WTC11 (cell line): ENCODE measurements at regions not wholly inside any gene's neighbourhood (a gene's known extent, or its start where the extent isn't known, plus 50 kb on each side); places are given as distances from the start of the nearest gene placed in this dataset.

Experiments
- ATAC-seq: fragments of 200-7000 bp; cut with Tn5 transposase; 2 replicates; pipeline ENCODE4 v1.10.0; 2021; ENCODE audit warnings: mild to moderate bottlenecking, moderate library complexity
- CTCF ChIA-PET: fragments of 300-600 bp; sonication (Branson Sonifier 250); formaldehyde crosslinking; loops from one replicate; lab custom pipeline; 2021; ENCODE audit warnings: antibody characterized with exemption; lab: Charles Lee
- POLR2A ChIA-PET: fragments of 350-600 bp; sonication (Branson Sonifier 250); formaldehyde crosslinking; loops from one replicate; lab custom pipeline; 2021; ENCODE audit warnings: antibody characterized with exemption; lab: Charles Lee
- DNase-seq: peaks from one replicate; pipeline ENCODE4 v3.0.0; 2021; ENCODE audit warnings: low spot score
- H3K27ac Mint-ChIP-seq: 2 replicates; pipeline ENCODE4 v1.8.0; 2021; ENCODE audit warnings: mixed read lengths
- H3K27me3 Mint-ChIP-seq: 2 replicates; pipeline ENCODE4 v1.8.0; 2021; ENCODE audit warnings: low read depth, mild to moderate bottlenecking, moderate library complexity, mixed read lengths
- H3K36me3 Mint-ChIP-seq: 2 replicates; pipeline ENCODE4 v1.8.0; 2021; ENCODE audit warnings: mixed read lengths
- H3K4me1 Mint-ChIP-seq: 2 replicates; pipeline ENCODE4 v1.8.0; 2022; ENCODE audit warnings: mixed read lengths
- H3K4me3 Mint-ChIP-seq: 2 replicates; pipeline ENCODE4 v1.8.0; 2021; ENCODE audit warnings: mild to moderate bottlenecking, moderate library complexity, mixed read lengths
- H3K9me3 Mint-ChIP-seq: 2 replicates; pipeline ENCODE4 v1.8.0; 2021; ENCODE audit warnings: mixed read lengths
- ATF1 ChIP-seq: sonication (generic); formaldehyde crosslinking; IDR thresholded peaks from 2 replicates; pipeline ENCODE4 v1.8.1; 2023; ENCODE audit warnings: mild to moderate bottlenecking, moderate library complexity, missing genetic modification reagents
- EMX1 ChIP-seq: fragments of 250-450 bp; sonication (Bioruptor Pico); IDR thresholded peaks from 2 replicates; pipeline ENCODE4 v1.8.0; 2021; ENCODE audit warnings: mild to moderate bottlenecking
- ESRRA ChIP-seq: sonication (generic); formaldehyde crosslinking; IDR thresholded peaks from 2 replicates; pipeline ENCODE4 v1.8.1; 2022; ENCODE audit warnings: mild to moderate bottlenecking, missing genetic modification reagents, borderline replicate concordance
- ETV6 ChIP-seq: sonication (generic); formaldehyde crosslinking; IDR thresholded peaks from 2 replicates; pipeline ENCODE4 v1.8.1; 2022; ENCODE audit warnings: mild to moderate bottlenecking, missing genetic modification reagents
- JUN ChIP-seq: sonication (generic); formaldehyde crosslinking; IDR thresholded peaks from 2 replicates; pipeline ENCODE4 v1.8.0; 2023; ENCODE audit warnings: mild to moderate bottlenecking, missing genetic modification reagents
- MAX ChIP-seq: sonication (generic); formaldehyde crosslinking; IDR thresholded peaks from 2 replicates; pipeline ENCODE4 v1.8.0; 2022; ENCODE audit warnings: mild to moderate bottlenecking, missing genetic modification reagents
- NFE2L1 ChIP-seq: sonication (generic); formaldehyde crosslinking; IDR thresholded peaks from 2 replicates; pipeline ENCODE4 v1.8.1; 2023; ENCODE audit warnings: missing genetic modification reagents
- NR1H2 ChIP-seq: sonication (generic); formaldehyde crosslinking; IDR thresholded peaks from 2 replicates; pipeline ENCODE4 v1.9.0; 2021; ENCODE audit warnings: mild to moderate bottlenecking, moderate library complexity, missing genetic modification reagents
- NR3C1 ChIP-seq: sonication (generic); formaldehyde crosslinking; conservative IDR thresholded peaks from 2 replicates; pipeline ENCODE4 v1.8.1; 2023; ENCODE audit warnings: low read depth, mild to moderate bottlenecking, missing genetic modification reagents
- OVOL2 ChIP-seq: fragments of 250-450 bp; sonication (Bioruptor Pico); IDR thresholded peaks from 2 replicates; pipeline ENCODE4 v1.9.0; 2021; ENCODE audit warnings: mild to moderate bottlenecking, borderline replicate concordance
- PREB ChIP-seq: sonication (generic); formaldehyde crosslinking; IDR thresholded peaks from 2 replicates; pipeline ENCODE4 v1.8.1; 2022; ENCODE audit warnings: mild to moderate bottlenecking, missing genetic modification reagents, moderate library complexity, borderline replicate concordance
- RORB ChIP-seq: fragments of 250-450 bp; sonication (Bioruptor Pico); IDR thresholded peaks from 2 replicates; pipeline ENCODE4 v1.9.0; 2021; ENCODE audit warnings: mild to moderate bottlenecking
- SMAD4 ChIP-seq: sonication (generic); formaldehyde crosslinking; IDR thresholded peaks from 2 replicates; pipeline ENCODE4 v1.8.0; 2022; ENCODE audit warnings: mild to moderate bottlenecking, missing genetic modification reagents
- TCF7 ChIP-seq: sonication (generic); formaldehyde crosslinking; IDR thresholded peaks from 2 replicates; pipeline ENCODE4 v1.8.0; 2022; ENCODE audit warnings: mild to moderate bottlenecking, low read depth, missing genetic modification reagents, moderate library complexity
- TEAD1 ChIP-seq: sonication (generic); formaldehyde crosslinking; IDR thresholded peaks from 2 replicates; pipeline ENCODE4 v1.8.0; 2022; ENCODE audit warnings: mild to moderate bottlenecking, missing genetic modification reagents
- TEAD4 ChIP-seq: sonication (generic); formaldehyde crosslinking; IDR thresholded peaks from 2 replicates; pipeline ENCODE4 v1.8.0; 2022; ENCODE audit warnings: mild to moderate bottlenecking, missing genetic modification reagents
- ZBTB21 ChIP-seq: sonication (generic); formaldehyde crosslinking; IDR thresholded peaks from 2 replicates; pipeline ENCODE4 v1.8.1; 2023; ENCODE audit warnings: mild to moderate bottlenecking, missing genetic modification reagents, borderline replicate concordance
- ZNF138 ChIP-seq: sonication (generic); formaldehyde crosslinking; conservative IDR thresholded peaks from 2 replicates; pipeline ENCODE4 v1.8.1; 2022; ENCODE audit warnings: mild to moderate bottlenecking, moderate library complexity, missing genetic modification reagents
- ZNF232 ChIP-seq: sonication (generic); formaldehyde crosslinking; IDR thresholded peaks from 2 replicates; pipeline ENCODE4 v1.8.0; 2022; ENCODE audit warnings: mild to moderate bottlenecking, missing genetic modification reagents
- ZNF317 ChIP-seq: sonication (generic); formaldehyde crosslinking; IDR thresholded peaks from 2 replicates; pipeline ENCODE4 v1.8.1; 2023; ENCODE audit warnings: low read depth, mild to moderate bottlenecking, moderate library complexity, missing genetic modification reagents, borderline replicate concordance
- ZNF416 ChIP-seq: fragments of 250-450 bp; sonication (Bioruptor Pico); IDR thresholded peaks from 2 replicates; pipeline ENCODE4 v1.9.0; 2021; ENCODE audit warnings: mild to moderate bottlenecking, inconsistent platforms
- ZNF671 ChIP-seq: fragments of 250-450 bp; sonication (Bioruptor Pico); IDR thresholded peaks from 2 replicates; pipeline ENCODE4 v1.8.0; 2021; ENCODE audit warnings: mild to moderate bottlenecking
- ZSCAN18 ChIP-seq: fragments of 250-450 bp; sonication (Bioruptor Pico); IDR thresholded peaks from 2 replicates; pipeline ENCODE4 v2.1.2; 2022; ENCODE audit warnings: mild to moderate bottlenecking, moderate library complexity
- TF ChIP-seq, protein P1 (sequence below): sonication (generic); formaldehyde crosslinking; IDR thresholded peaks from 2 replicates; pipeline ENCODE4 v1.8.0; 2022; ENCODE audit warnings: missing genetic modification reagents
- TF ChIP-seq, protein P2 (sequence below): fragments of 250-450 bp; sonication (Bioruptor Pico); IDR thresholded peaks from 2 replicates; pipeline ENCODE4 v1.9.0; 2021; ENCODE audit warnings: moderate library complexity, mild to moderate bottlenecking, inconsistent platforms, borderline replicate concordance
- TF ChIP-seq, protein P3 (sequence below): fragments of 200-600 bp; IDR thresholded peaks from 2 replicates; pipeline ENCODE4 v1.8.0; 2022; ENCODE audit warnings: antibody characterized with exemption

DNA sequence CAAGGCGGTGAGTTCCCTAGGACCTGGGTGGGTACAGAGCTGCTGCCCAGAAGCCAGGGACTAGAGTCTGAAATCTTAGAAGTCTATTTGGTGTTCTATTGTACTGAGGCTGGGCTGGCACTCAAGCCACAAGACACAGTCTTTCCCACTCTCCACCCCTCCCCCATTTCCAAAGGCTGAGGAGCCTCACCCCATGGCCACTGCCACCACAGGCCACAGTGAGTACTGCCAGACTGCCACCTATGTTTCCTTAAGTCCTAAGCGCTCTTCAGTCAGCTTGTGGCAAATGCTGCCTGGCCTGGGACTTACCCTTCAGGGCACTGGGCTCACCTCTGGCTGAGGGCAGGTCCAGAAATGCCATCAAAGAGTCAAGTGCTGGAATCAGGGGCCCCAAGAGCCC lies 469.3 kb downstream of the HAO1 start:
- no peaks in the 10 kb centered on the region for H3K27me3 Mint-ChIP-seq
- H3K4me3 Mint-ChIP-seq, result no peak overlapping the region
- no peak overlapping the region for H3K27ac Mint-ChIP-seq
- ATAC-seq (peak; percentile 93), DNase-seq (peak; percentile 43)
- TF ChIP-seq NR1H2 (CRISPR knock-in tag), result no peak
- no peak for TF ChIP-seq JUN (CRISPR knock-in tag)
- TF ChIP-seq MAX (CRISPR knock-in tag), result no peak
- no peak for TF ChIP-seq TEAD1 (CRISPR knock-in tag)
- TF ChIP-seq ZNF317 (CRISPR knock-in tag), result no peak
- no peak for TF ChIP-seq EMX1 (CRISPR knock-in tag)
- TF ChIP-seq ZNF416 (CRISPR knock-in tag), result no peak
- TF ChIP-seq ZNF138 (CRISPR knock-in tag), result no peak
- TF ChIP-seq ESRRA (CRISPR knock-in tag), result no peak
- no peak for TF ChIP-seq ZNF232 (CRISPR knock-in tag)
- H3K4me1 Mint-ChIP-seq, result peaks cover 7% of the 10 kb centered on the region
- H3K9me3 Mint-ChIP-seq, result 0 out of 2 replicates have a peak, but pooled peaks cover 3% of the 10 kb centered on the region
- CTCF ChIA-PET, result no interaction called here
- POLR2A ChIA-PET, result no interaction called here
- no peaks in the 10 kb centered on the region for H3K36me3 Mint-ChIP-seq

GRCh38 chr20:7490288-7490687 lies 450.0 kb downstream of the HAO1 start:
- CTCF ChIA-PET, result no interaction called here
- POLR2A ChIA-PET, result no interaction called here
- Mint-ChIP-seq H3K4me3 (no peak overlapping the region), H3K27ac (no peak overlapping the region), H3K4me1 (peaks cover 14% of the 10 kb centered on the region), H3K36me3 (no peaks in the 10 kb centered on the region), H3K9me3 (peaks cover 21% of the 10 kb centered on the region), H3K27me3 (peaks cover 7% of the 10 kb centered on the region; the same call in 1 of the 2 replicates)
- no peak for TF ChIP-seq NFE2L1 (CRISPR knock-in tag)
- TF ChIP-seq, protein P1, sequence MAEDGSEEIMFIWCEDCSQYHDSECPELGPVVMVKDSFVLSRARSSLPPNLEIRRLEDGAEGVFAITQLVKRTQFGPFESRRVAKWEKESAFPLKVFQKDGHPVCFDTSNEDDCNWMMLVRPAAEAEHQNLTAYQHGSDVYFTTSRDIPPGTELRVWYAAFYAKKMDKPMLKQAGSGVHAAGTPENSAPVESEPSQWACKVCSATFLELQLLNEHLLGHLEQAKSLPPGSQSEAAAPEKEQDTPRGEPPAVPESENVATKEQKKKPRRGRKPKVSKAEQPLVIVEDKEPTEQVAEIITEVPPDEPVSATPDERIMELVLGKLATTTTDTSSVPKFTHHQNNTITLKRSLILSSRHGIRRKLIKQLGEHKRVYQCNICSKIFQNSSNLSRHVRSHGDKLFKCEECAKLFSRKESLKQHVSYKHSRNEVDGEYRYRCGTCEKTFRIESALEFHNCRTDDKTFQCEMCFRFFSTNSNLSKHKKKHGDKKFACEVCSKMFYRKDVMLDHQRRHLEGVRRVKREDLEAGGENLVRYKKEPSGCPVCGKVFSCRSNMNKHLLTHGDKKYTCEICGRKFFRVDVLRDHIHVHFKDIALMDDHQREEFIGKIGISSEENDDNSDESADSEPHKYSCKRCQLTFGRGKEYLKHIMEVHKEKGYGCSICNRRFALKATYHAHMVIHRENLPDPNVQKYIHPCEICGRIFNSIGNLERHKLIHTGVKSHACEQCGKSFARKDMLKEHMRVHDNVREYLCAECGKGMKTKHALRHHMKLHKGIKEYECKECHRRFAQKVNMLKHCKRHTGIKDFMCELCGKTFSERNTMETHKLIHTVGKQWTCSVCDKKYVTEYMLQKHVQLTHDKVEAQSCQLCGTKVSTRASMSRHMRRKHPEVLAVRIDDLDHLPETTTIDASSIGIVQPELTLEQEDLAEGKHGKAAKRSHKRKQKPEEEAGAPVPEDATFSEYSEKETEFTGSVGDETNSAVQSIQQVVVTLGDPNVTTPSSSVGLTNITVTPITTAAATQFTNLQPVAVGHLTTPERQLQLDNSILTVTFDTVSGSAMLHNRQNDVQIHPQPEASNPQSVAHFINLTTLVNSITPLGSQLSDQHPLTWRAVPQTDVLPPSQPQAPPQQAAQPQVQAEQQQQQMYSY, result no peak
- TF ChIP-seq TEAD4 (CRISPR knock-in tag), result no peak
- no peak for TF ChIP-seq JUN (CRISPR knock-in tag)
- no peak for TF ChIP-seq NR3C1 (CRISPR knock-in tag)
- no peak for TF ChIP-seq TCF7 (CRISPR knock-in tag)
- TF ChIP-seq, protein P2, sequence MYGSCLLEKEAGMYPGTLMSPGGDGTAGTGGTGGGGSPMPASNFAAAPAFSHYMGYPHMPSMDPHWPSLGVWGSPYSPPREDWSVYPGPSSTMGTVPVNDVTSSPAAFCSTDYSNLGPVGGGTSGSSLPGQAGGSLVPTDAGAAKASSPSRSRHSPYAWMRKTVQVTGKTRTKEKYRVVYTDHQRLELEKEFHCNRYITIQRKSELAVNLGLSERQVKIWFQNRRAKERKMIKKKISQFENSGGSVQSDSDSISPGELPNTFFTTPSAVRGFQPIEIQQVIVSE (CRISPR knock-in tag), result no peak
- TF ChIP-seq RORB (CRISPR knock-in tag), result no peak
- TF ChIP-seq ZSCAN18 (CRISPR knock-in tag), result no peak
- TF ChIP-seq, protein P3, sequence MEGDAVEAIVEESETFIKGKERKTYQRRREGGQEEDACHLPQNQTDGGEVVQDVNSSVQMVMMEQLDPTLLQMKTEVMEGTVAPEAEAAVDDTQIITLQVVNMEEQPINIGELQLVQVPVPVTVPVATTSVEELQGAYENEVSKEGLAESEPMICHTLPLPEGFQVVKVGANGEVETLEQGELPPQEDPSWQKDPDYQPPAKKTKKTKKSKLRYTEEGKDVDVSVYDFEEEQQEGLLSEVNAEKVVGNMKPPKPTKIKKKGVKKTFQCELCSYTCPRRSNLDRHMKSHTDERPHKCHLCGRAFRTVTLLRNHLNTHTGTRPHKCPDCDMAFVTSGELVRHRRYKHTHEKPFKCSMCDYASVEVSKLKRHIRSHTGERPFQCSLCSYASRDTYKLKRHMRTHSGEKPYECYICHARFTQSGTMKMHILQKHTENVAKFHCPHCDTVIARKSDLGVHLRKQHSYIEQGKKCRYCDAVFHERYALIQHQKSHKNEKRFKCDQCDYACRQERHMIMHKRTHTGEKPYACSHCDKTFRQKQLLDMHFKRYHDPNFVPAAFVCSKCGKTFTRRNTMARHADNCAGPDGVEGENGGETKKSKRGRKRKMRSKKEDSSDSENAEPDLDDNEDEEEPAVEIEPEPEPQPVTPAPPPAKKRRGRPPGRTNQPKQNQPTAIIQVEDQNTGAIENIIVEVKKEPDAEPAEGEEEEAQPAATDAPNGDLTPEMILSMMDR, result no peak
- TF ChIP-seq ETV6, result no peak
- TF ChIP-seq OVOL2 (CRISPR knock-in tag), result no peak
- TF ChIP-seq ZBTB21 (CRISPR knock-in tag), result no peak
- no peak for TF ChIP-seq SMAD4 (CRISPR knock-in tag)
- no peak for TF ChIP-seq PREB (CRISPR knock-in tag)
- no peak for TF ChIP-seq ATF1 (CRISPR knock-in tag)
- no peak for TF ChIP-seq ZNF671
- no peak for ATAC-seq
- no peak for DNase-seq
